GM12874 (cell line): ENCODE measurements at regions not wholly inside any gene's neighbourhood (a gene's known extent, or its start where the extent isn't known, plus 50 kb on each side); places are given as distances from the start of the nearest gene placed in this dataset.

Experiments used
- TF ChIP-seq, protein P1 (sequence below): IDR thresholded peaks from 2 replicates; pipeline ENCODE4 v1.5.1; 2011; ENCODE audit warnings: low read depth, mild to moderate bottlenecking, control low read depth, low read length, moderate library complexity; ENCODE audit not compliant: insufficient read depth

DNA sequence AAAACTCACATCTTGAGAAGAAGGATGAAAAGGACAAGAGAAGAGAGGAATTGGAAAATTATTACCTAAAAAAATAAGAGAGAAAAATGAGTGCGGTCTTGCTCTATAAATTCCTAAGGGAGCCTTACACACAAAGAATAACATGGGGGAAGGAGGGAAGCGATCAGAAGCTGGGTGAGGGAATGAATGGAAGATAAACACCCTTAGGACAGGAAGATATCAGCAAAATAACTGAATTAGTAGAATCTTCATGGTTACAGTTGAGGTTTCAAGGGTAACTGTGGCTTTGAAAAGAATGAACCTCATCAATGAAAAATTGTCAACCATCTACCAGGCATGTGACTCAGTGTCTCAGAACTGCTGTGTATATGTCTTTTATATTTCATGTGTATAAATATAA is 192.5 kb upstream of the FOXD3 start:
- TF ChIP-seq, protein P1, sequence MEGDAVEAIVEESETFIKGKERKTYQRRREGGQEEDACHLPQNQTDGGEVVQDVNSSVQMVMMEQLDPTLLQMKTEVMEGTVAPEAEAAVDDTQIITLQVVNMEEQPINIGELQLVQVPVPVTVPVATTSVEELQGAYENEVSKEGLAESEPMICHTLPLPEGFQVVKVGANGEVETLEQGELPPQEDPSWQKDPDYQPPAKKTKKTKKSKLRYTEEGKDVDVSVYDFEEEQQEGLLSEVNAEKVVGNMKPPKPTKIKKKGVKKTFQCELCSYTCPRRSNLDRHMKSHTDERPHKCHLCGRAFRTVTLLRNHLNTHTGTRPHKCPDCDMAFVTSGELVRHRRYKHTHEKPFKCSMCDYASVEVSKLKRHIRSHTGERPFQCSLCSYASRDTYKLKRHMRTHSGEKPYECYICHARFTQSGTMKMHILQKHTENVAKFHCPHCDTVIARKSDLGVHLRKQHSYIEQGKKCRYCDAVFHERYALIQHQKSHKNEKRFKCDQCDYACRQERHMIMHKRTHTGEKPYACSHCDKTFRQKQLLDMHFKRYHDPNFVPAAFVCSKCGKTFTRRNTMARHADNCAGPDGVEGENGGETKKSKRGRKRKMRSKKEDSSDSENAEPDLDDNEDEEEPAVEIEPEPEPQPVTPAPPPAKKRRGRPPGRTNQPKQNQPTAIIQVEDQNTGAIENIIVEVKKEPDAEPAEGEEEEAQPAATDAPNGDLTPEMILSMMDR = no peak

DNA sequence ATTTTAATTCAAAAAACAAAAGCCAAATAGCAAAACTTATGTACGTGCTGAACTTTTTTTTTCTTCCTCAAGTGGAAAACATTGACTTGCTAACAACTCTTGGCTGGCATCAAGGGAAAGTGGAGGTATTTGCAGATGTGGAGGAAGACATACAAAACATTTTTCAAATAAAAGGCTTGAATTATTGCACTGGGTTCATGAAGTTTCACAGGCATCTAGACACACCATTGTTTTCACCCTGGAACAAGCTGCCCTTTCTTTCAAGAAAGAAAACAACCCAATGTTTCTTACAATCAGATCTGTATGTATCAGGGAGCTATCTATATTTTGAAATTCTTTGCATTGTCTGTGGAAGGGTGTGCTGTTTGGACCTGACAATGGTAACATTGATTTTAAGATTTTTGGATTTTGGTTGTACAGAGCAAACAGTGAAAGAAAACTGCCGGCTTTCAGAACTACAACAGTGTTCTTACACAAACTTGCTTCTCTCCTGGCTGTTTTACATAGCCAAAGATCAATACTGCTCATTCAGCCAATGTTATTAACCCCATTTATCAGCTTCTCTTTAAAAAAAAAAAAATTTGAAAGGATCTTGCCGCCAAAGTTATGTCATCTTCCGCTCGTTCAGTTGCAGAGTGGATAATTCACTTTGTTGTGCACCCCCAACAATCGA is 187.7 kb upstream of the FOXD3 start:
- TF ChIP-seq, protein P1 = no peak

DNA sequence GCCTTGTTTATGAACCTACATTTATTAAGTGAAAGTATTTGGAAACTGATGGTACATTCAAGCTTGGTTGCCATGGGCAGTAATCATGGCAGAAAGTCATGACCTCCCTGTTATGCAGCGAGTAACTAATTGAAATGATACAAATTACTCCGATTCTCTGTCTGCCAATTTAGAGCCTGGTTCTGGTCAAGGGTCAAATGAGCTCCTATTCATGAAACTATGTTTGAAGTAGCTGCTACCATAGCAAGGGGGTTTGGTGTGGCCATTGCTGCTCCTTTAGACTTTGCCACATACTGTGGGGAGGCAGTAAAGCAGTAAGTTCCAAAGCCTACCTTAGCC is 187.2 kb upstream of the FOXD3 start:
- TF ChIP-seq, protein P1 = no peak

DNA sequence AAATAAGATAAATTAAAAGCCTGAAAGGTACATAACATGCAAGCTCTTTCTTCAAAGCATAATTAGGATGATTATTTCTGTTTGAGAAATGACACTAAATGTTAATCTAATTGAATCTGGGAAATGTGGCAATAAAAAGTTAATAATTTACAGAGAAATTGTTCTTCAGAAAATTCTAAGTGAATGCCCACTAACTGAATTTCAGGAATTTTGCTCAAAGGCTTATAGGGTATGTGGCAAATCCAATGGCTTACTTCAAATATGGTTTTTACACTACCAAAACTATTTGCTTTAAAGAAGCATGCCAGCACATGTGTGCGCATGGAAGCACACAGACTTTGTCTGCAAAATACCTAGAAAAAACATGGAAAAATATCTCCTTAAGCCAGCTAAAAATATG is 186.6 kb upstream of the FOXD3 start:
- TF ChIP-seq, protein P1 = no peak

DNA sequence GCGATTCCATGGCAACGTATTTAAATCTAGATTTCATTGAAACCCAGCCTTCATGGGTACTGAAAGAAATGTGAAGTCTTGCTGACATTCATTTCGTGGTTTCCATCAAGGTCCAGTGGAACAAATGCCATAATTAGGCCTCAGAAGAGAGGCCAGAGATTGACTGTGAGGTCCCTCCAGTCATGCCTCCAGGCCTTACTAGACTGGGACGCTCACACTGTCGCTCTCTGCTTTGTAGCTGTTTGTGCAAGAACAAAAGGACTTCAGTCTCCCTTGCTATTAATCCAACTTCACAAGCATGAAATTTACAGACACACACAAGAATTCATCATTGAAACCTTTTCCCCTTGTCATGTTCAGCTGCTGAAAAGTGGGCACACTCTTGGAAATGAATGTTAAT is 180.4 kb upstream of the FOXD3 start:
- TF ChIP-seq, protein P1 = no peak

DNA sequence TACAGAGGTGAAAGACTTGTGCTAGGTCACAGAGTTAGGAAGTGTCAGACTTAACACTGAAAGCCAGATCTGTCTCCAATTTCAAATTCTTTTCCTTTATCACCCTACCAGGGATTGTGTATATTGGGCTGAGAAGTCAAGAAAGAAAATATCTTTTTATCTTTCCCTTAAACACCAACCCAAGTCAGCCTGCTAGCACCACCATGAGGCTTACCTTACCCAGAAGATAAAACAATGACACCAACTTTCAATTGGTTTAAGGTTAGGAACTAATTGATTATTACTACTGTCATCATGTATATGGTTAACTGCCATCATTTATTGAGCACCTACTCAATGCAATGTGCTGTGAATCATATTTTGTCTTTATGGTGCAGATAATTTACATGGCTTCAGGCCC is 178.9 kb upstream of the FOXD3 start:
- TF ChIP-seq, protein P1 = no peak

DNA sequence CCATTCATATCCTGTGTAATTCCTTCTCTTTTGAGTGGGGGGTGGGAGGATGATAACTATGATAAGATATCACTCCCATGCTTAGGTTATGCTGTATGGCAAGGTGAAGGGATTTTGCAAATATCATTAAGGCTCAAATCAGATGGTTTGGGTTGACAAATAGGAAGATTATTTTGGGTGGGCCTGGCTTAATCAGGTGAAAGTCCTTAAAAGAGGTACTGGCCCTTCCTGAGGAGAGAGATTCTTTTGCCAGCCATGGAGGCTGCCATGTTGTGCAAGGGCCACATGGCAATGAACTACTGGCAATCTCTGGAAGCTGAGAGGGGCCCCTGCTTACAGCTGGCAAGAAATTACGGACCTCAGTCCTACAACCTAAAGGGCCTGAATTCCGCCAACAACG is 174.6 kb upstream of the FOXD3 start:
- TF ChIP-seq, protein P1 = no peak
